AG04450 (cell line): ENCODE measurements at regions not wholly inside any gene's neighbourhood (a gene's known extent, or its start where the extent isn't known, plus 50 kb on each side); places are given as distances from the start of the nearest gene placed in this dataset.

Experiments
- CTCF ChIA-PET: fragments of 300-600, 350-600 bp; formaldehyde crosslinking; extraction: SDS; loops from one replicate; lab custom pipeline; 2022; ENCODE audit warnings: antibody characterized with exemption, inconsistent platforms; lab: Charles Lee
- POLR2A ChIA-PET: fragments of 350-600 bp; formaldehyde crosslinking; extraction: SDS; loops from one replicate; lab custom pipeline; 2021; ENCODE audit warnings: antibody characterized with exemption, inconsistent platforms; lab: Yijun Ruan, JAX
- DNase-seq: peaks from one replicate; pipeline ENCODE4 v3.0.0-alpha.2; 2011; ENCODE audit warnings: low read depth, low spot score
- H3K27ac ChIP-seq: one replicate; pipeline ENCODE4 v1.5.1; 2012; ENCODE audit warnings: low read depth, low read length, control low read depth
- H3K27me3 ChIP-seq: one replicate; pipeline ENCODE4 v1.6.0; 2012; ENCODE audit warnings: low read length; ENCODE audit not compliant: control insufficient read depth, insufficient read depth
- H3K4me3 ChIP-seq: 2 replicates; pipeline ENCODE4 v1.5.1; 2011; ENCODE audit warnings: mild to moderate bottlenecking, low read depth, low read length, control low read depth
- H3K9me3 ChIP-seq: 2 replicates; pipeline ENCODE4 v1.5.1; 2012; ENCODE audit warnings: low read length; ENCODE audit not compliant: control insufficient read depth, insufficient read depth
- CTCF ChIP-seq: IDR thresholded peaks from 2 replicates; pipeline ENCODE4 v1.5.1; 2011; ENCODE audit warnings: low read depth, low read length, control low read depth, inconsistent platforms

GRCh38 chr5:111641533-111642233 is 115.3 kb downstream of the NREP start:
- POLR2A ChIA-PET, result no interaction called here
- Histone ChIP-seq H3K27me3 (no peaks in the 10 kb centered on the region), H3K9me3 (peaks cover 13% of the 10 kb centered on the region), H3K27ac (no peak overlapping the region), H3K4me3 (no peak overlapping the region)
- peak; percentile 60 for DNase-seq
- CTCF ChIA-PET, result no interaction called here
- no peak for TF ChIP-seq CTCF

- Histone ChIP-seq H3K4me3 (no peak overlapping the region), H3K9me3 (peaks cover 13% of the 10 kb centered on the region), H3K27ac (no peak overlapping the region), H3K27me3 (no peaks in the 10 kb centered on the region)
- TF ChIP-seq CTCF, result no peak
- ChIA-PET CTCF (no interaction called here), POLR2A (no interaction called here)
- DNase-seq, result no peak
Observed at GRCh38 chr5:111639912-111640311, 117.1 kb downstream of the NREP start.

GRCh38 chr5:111636736-111637135 is 120.3 kb downstream of the NREP start:
- DNase-seq, result no peak
- no peak overlapping the region for H3K4me3 ChIP-seq
- H3K9me3 ChIP-seq, result peaks cover 13% of the 10 kb centered on the region
- CTCF ChIA-PET, result interaction anchor here (1.3 kb wide), 1 partner anchor 86 kb away, joined by 5 read pairs; no protein-coding TSS in a partner anchor
- TF ChIP-seq CTCF, result no peak
- POLR2A ChIA-PET, result no interaction called here
- H3K27ac ChIP-seq, result no peak overlapping the region
- H3K27me3 ChIP-seq, result no peaks in the 10 kb centered on the region

GRCh38 chr5:111635916-111636570 is 121.0 kb downstream of the NREP start:
- CTCF ChIA-PET, result no interaction called here
- Histone ChIP-seq H3K9me3 (peaks cover 13% of the 10 kb centered on the region), H3K4me3 (no peak overlapping the region), H3K27ac (no peak overlapping the region), H3K27me3 (no peaks in the 10 kb centered on the region)
- TF ChIP-seq CTCF, result no peak
- POLR2A ChIA-PET, result no interaction called here
- DNase-seq, result no peak
